Activated CD4-positive, alpha-beta T cell treated with anti-CD3 and anti-CD28 coated beads, Interleukin-2, amount 50 U/mL, for 48 hours (primary cell): ENCODE measurements at regions not wholly inside any gene's neighbourhood (a gene's known extent, or its start where the extent isn't known, plus 50 kb on each side); places are given as distances from the start of the nearest gene placed in this dataset.

Source experiments
- DNase-seq, 2 experiments: peaks; one replicate each; pipeline ENCODE4 v3.0.0-alpha.2; 2020

GRCh38 chr11:121898903-121899302 lies 217.1 kb downstream of the BLID start:
- DNase-seq: no peak

- no peak for DNase-seq
Observed at GRCh38 chr11:121895919-121896318, 220.1 kb downstream of the BLID start.

GRCh38 chr11:121894581-121894980 lies 221.4 kb downstream of the BLID start:
- no peak for DNase-seq

GRCh38 chr11:121892863-121893262 lies 223.2 kb downstream of the BLID start:
- no peak for DNase-seq

- no peak for DNase-seq
Observed at GRCh38 chr11:121892131-121892681, 223.8 kb downstream of the BLID start.

GRCh38 chr11:121890946-121891515 lies 225.0 kb downstream of the BLID start:
- DNase-seq: no peak

GRCh38 chr11:121890377-121890776 lies 225.6 kb downstream of the BLID start:
- DNase-seq: no peak

GRCh38 chr11:121889931-121890330 lies 226.1 kb downstream of the BLID start:
- no peak for DNase-seq

GRCh38 chr11:121889186-121889585 lies 226.8 kb downstream of the BLID start:
- DNase-seq: no peak

GRCh38 chr11:121887976-121888557 lies 227.9 kb downstream of the BLID start:
- DNase-seq: no peak

GRCh38 chr11:121887569-121887968 lies 228.4 kb downstream of the BLID start:
- no peak for DNase-seq

GRCh38 chr11:121886996-121887395 lies 229.0 kb downstream of the BLID start:
- no peak for DNase-seq

GRCh38 chr11:121886005-121886734 lies 229.8 kb downstream of the BLID start:
- DNase-seq: no peak

- DNase-seq: no peak
Observed at GRCh38 chr11:121884626-121885025, 231.4 kb downstream of the BLID start.

GRCh38 chr11:121881806-121882205 lies 234.2 kb downstream of the BLID start:
- DNase-seq: no peak

- no peak for DNase-seq
Observed at GRCh38 chr11:121877152-121877551, 238.9 kb downstream of the BLID start.

GRCh38 chr11:121873766-121874165 lies 242.2 kb downstream of the BLID start:
- no peak for DNase-seq

- no peak for DNase-seq
Observed at GRCh38 chr11:121872356-121872755, 243.7 kb downstream of the BLID start.

- no peak for DNase-seq
Observed at GRCh38 chr11:121870206-121871045, 245.6 kb downstream of the BLID start.

GRCh38 chr11:121869478-121869877 lies 246.5 kb downstream of the BLID start:
- DNase-seq: no peak

GRCh38 chr11:121866754-121867153 lies 249.3 kb downstream of the BLID start:
- no peak for DNase-seq

GRCh38 chr11:121864660-121865059 lies 251.4 kb downstream of the BLID start:
- no peak for DNase-seq

GRCh38 chr11:121863126-121863525 lies 252.9 kb downstream of the BLID start:
- DNase-seq: no peak
